IPS-15b (cell line): ENCODE measurements at regions not wholly inside any gene's neighbourhood (a gene's known extent, or its start where the extent isn't known, plus 50 kb on each side); places are given as distances from the start of the nearest gene placed in this dataset.
"Not testable (repeated sequence)": the region's sequence is repeated elsewhere in the genome, so short reads cannot be mapped to it uniquely, and the experiment has no call there.

Experiments used
- H3K27me3 ChIP-seq: one replicate; pipeline ENCODE4 v1.6.1; 2013; ENCODE audit warnings: low read length; ENCODE audit not compliant: control insufficient read depth, insufficient read depth
- H3K36me3 ChIP-seq: one replicate; pipeline ENCODE4 v1.6.1; 2013; ENCODE audit warnings: low read length; ENCODE audit not compliant: control insufficient read depth, insufficient read depth
- H3K4me1 ChIP-seq: one replicate; pipeline ENCODE4 v1.6.1; 2013; ENCODE audit warnings: mild to moderate bottlenecking, low read length; ENCODE audit not compliant: control insufficient read depth, insufficient read depth
- H3K4me3 ChIP-seq: one replicate; pipeline ENCODE4 v1.5.1; 2013; ENCODE audit warnings: low read depth, low read length
- H3K9ac ChIP-seq: one replicate; pipeline ENCODE4 v1.6.1; 2013; ENCODE audit warnings: low read depth, mild to moderate bottlenecking, low read length
- H3K9me3 ChIP-seq: one replicate; pipeline ENCODE4 v1.6.1; 2013; ENCODE audit warnings: mild to moderate bottlenecking, low read length; ENCODE audit not compliant: control insufficient read depth, insufficient read depth

GRCh38 chr11:67940440-67940839, 63.5 kb downstream of the UNC93B1 start:
- H3K9ac ChIP-seq, H3K9me3 ChIP-seq, H3K36me3 ChIP-seq, H3K27me3 ChIP-seq, H3K4me3 ChIP-seq, H3K4me1 ChIP-seq: not testable (repeated sequence)

GRCh38 chr11:67938964-67939363, 64.9 kb downstream of the UNC93B1 start:
- not testable (repeated sequence) for H3K4me3 ChIP-seq, H3K4me1 ChIP-seq, H3K27me3 ChIP-seq, H3K36me3 ChIP-seq, H3K9me3 ChIP-seq, H3K9ac ChIP-seq

- H3K27me3 ChIP-seq, H3K4me1 ChIP-seq, H3K4me3 ChIP-seq, H3K9me3 ChIP-seq, H3K36me3 ChIP-seq, H3K9ac ChIP-seq: not testable (repeated sequence)
These were observed 65.5 kb downstream of the UNC93B1 start for GRCh38 chr11:67938371-67938770.

- not testable (repeated sequence) for H3K27me3 ChIP-seq, H3K4me3 ChIP-seq, H3K9me3 ChIP-seq, H3K9ac ChIP-seq, H3K4me1 ChIP-seq, H3K36me3 ChIP-seq
These were observed 80.3 kb downstream of the UNC93B1 start for GRCh38 chr11:67923565-67923964.

- H3K36me3 ChIP-seq, H3K9ac ChIP-seq, H3K4me1 ChIP-seq: not testable (repeated sequence)
These were observed 83.4 kb downstream of the UNC93B1 start for GRCh38 chr11:67920546-67920945.

GRCh38 chr11:67912184-67912583, 91.7 kb downstream of the UNC93B1 start:
- not testable (repeated sequence) for H3K4me3 ChIP-seq, H3K4me1 ChIP-seq, H3K9ac ChIP-seq, H3K9me3 ChIP-seq, H3K36me3 ChIP-seq, H3K27me3 ChIP-seq

More at GRCh38 chr11:67920546-67920945, 83.4 kb downstream of the UNC93B1 start:
- H3K9me3 ChIP-seq, H3K4me3 ChIP-seq, H3K27me3 ChIP-seq: not testable (repeated sequence)

- H3K9me3 ChIP-seq, H3K9ac ChIP-seq, H3K4me1 ChIP-seq, H3K36me3 ChIP-seq, H3K27me3 ChIP-seq, H3K4me3 ChIP-seq: not testable (repeated sequence)
These were observed 92.7 kb downstream of the UNC93B1 start for GRCh38 chr11:67911211-67911610.

- not testable (repeated sequence) for H3K27me3 ChIP-seq, H3K36me3 ChIP-seq, H3K9ac ChIP-seq, H3K4me3 ChIP-seq, H3K9me3 ChIP-seq, H3K4me1 ChIP-seq
These were observed 93.1 kb downstream of the UNC93B1 start for GRCh38 chr11:67910803-67911202.

GRCh38 chr11:67906969-67907368, 96.9 kb downstream of the UNC93B1 start:
- H3K27me3 ChIP-seq, H3K4me3 ChIP-seq, H3K4me1 ChIP-seq, H3K9ac ChIP-seq, H3K36me3 ChIP-seq, H3K9me3 ChIP-seq: not testable (repeated sequence)

- not testable (repeated sequence) for H3K36me3 ChIP-seq, H3K9me3 ChIP-seq, H3K27me3 ChIP-seq, H3K9ac ChIP-seq, H3K4me3 ChIP-seq, H3K4me1 ChIP-seq
These were observed 104.4 kb downstream of the UNC93B1 start for GRCh38 chr11:67899462-67899861.

- not testable (repeated sequence) for H3K9ac ChIP-seq, H3K4me1 ChIP-seq, H3K36me3 ChIP-seq, H3K9me3 ChIP-seq, H3K27me3 ChIP-seq, H3K4me3 ChIP-seq
These were observed 110.4 kb downstream of the UNC93B1 start for GRCh38 chr11:67893487-67893886.

GRCh38 chr11:67889646-67890045, 114.3 kb downstream of the UNC93B1 start:
- H3K9ac ChIP-seq, H3K27me3 ChIP-seq, H3K36me3 ChIP-seq, H3K4me1 ChIP-seq, H3K4me3 ChIP-seq, H3K9me3 ChIP-seq: not testable (repeated sequence)

GRCh38 chr11:67888056-67888455, 115.8 kb downstream of the UNC93B1 start:
- not testable (repeated sequence) for H3K9ac ChIP-seq

More at GRCh38 chr11:67888056-67888455, 115.8 kb downstream of the UNC93B1 start:
- H3K36me3 ChIP-seq, H3K27me3 ChIP-seq, H3K4me3 ChIP-seq, H3K4me1 ChIP-seq, H3K9me3 ChIP-seq: not testable (repeated sequence)
